ENCODE measurements at regions not wholly inside any gene's neighbourhood (a gene's known extent, or its start where the extent isn't known, plus 50 kb on each side); places are given as distances from the start of the nearest gene placed in this dataset.

- no peak for TF ChIP-seq TAF1 (IDR thresholded peaks at IDR 0.05; ENCODE audit: low read depth, low read length)
- TF ChIP-seq POLR2AphosphoS5 (IDR thresholded peaks at IDR 0.05; ENCODE audit: low read depth, low read length), result no peak
- no peak for TF ChIP-seq POLR2A (IDR thresholded peaks at IDR 0.05; ENCODE audit: low read depth, low read length)
- TF ChIP-seq POU2F2 (IDR thresholded peaks at IDR 0.05; ENCODE audit: low read depth, low read length), result no peak
These were observed 61.6 kb upstream of the MSH6 start for GRCh38 chr2:47721296-47721695.

Data from GM12891 (cell line).